ENCODE measurements at regions not wholly inside any gene's neighbourhood (a gene's known extent, or its start where the extent isn't known, plus 50 kb on each side); places are given as distances from the start of the nearest gene placed in this dataset.

- H3K27ac Mint-ChIP-seq (ENCODE audit: unreplicated experiment) = no peak overlapping the region
- peaks cover 5% of the 10 kb centered on the region for H3K36me3 Mint-ChIP-seq (ENCODE audit: unreplicated experiment)
- no peak overlapping the region for H3K4me3 Mint-ChIP-seq (ENCODE audit: unreplicated experiment)
- H3K27me3 Mint-ChIP-seq (ENCODE audit: unreplicated experiment) = no peaks in the 10 kb centered on the region
- no peak for DNase-seq
- no peaks in the 10 kb centered on the region for H3K9me3 Mint-ChIP-seq (ENCODE audit: unreplicated experiment)
- peaks cover 9% of the 10 kb centered on the region for H3K4me1 Mint-ChIP-seq (ENCODE audit: low read depth, unreplicated experiment)
- TF ChIP-seq CTCF (IDR thresholded peaks at IDR 0.05; ENCODE audit: partially characterized antibody, unreplicated experiment) = no peak
Measured at GRCh38 chr3:40851836-40852235, 327.1 kb downstream of the ZNF621 start.

- no peak for TF ChIP-seq CTCF (IDR thresholded peaks at IDR 0.05; ENCODE audit: partially characterized antibody, unreplicated experiment)
- H3K36me3 Mint-ChIP-seq (ENCODE audit: unreplicated experiment) = peaks cover 5% of the 10 kb centered on the region
- H3K9me3 Mint-ChIP-seq (ENCODE audit: unreplicated experiment) = no peaks in the 10 kb centered on the region
- DNase-seq = no peak
- no peak overlapping the region for H3K4me3 Mint-ChIP-seq (ENCODE audit: unreplicated experiment)
- no peaks in the 10 kb centered on the region for H3K27me3 Mint-ChIP-seq (ENCODE audit: unreplicated experiment)
- peaks cover 5% of the 10 kb centered on the region for H3K4me1 Mint-ChIP-seq (ENCODE audit: low read depth, unreplicated experiment)
- no peak overlapping the region for H3K27ac Mint-ChIP-seq (ENCODE audit: unreplicated experiment)
Measured at GRCh38 chr3:40852712-40853111, 328.0 kb downstream of the ZNF621 start.

- Mint-ChIP-seq H3K4me1 (ENCODE audit: low read depth, unreplicated experiment) (peaks cover 4% of the 10 kb centered on the region), H3K9me3 (ENCODE audit: unreplicated experiment) (no peaks in the 10 kb centered on the region), H3K27me3 (ENCODE audit: unreplicated experiment) (no peaks in the 10 kb centered on the region), H3K36me3 (ENCODE audit: unreplicated experiment) (peaks cover 3% of the 10 kb centered on the region), H3K27ac (ENCODE audit: unreplicated experiment) (no peak overlapping the region), H3K4me3 (ENCODE audit: unreplicated experiment) (no peak overlapping the region)
- no peak for TF ChIP-seq CTCF (IDR thresholded peaks at IDR 0.05; ENCODE audit: partially characterized antibody, unreplicated experiment)
- DNase-seq = no peak
Measured at GRCh38 chr3:40853474-40853873, 328.7 kb downstream of the ZNF621 start.

- DNase-seq = no peak
- no peak overlapping the region for H3K4me3 Mint-ChIP-seq (ENCODE audit: unreplicated experiment)
- no peaks in the 10 kb centered on the region for H3K36me3 Mint-ChIP-seq (ENCODE audit: unreplicated experiment)
- H3K9me3 Mint-ChIP-seq (ENCODE audit: unreplicated experiment) = no peaks in the 10 kb centered on the region
- no peak for TF ChIP-seq CTCF (IDR thresholded peaks at IDR 0.05; ENCODE audit: partially characterized antibody, unreplicated experiment)
- no peak overlapping the region for H3K27ac Mint-ChIP-seq (ENCODE audit: unreplicated experiment)
- H3K27me3 Mint-ChIP-seq (ENCODE audit: unreplicated experiment) = peaks cover 4% of the 10 kb centered on the region
- peaks cover 4% of the 10 kb centered on the region for H3K4me1 Mint-ChIP-seq (ENCODE audit: low read depth, unreplicated experiment)
Measured at GRCh38 chr3:40855871-40856270, 331.1 kb downstream of the ZNF621 start.

GRCh38 chr3:40858364-40859115 is 333.8 kb downstream of the ZNF621 start:
- no peak overlapping the region for H3K4me3 Mint-ChIP-seq (ENCODE audit: unreplicated experiment)
- no peak overlapping the region for H3K27ac Mint-ChIP-seq (ENCODE audit: unreplicated experiment)
- no peaks in the 10 kb centered on the region for H3K9me3 Mint-ChIP-seq (ENCODE audit: unreplicated experiment)
- TF ChIP-seq CTCF (IDR thresholded peaks at IDR 0.05; ENCODE audit: partially characterized antibody, unreplicated experiment) = no peak
- no peaks in the 10 kb centered on the region for H3K36me3 Mint-ChIP-seq (ENCODE audit: unreplicated experiment)
- peaks cover 4% of the 10 kb centered on the region for H3K27me3 Mint-ChIP-seq (ENCODE audit: unreplicated experiment)
- DNase-seq = no peak
- H3K4me1 Mint-ChIP-seq (ENCODE audit: low read depth, unreplicated experiment) = peaks cover 4% of the 10 kb centered on the region
